Nephron progenitor cell (in vitro differentiated cells): ENCODE measurements at regions not wholly inside any gene's neighbourhood (a gene's known extent, or its start where the extent isn't known, plus 50 kb on each side); places are given as distances from the start of the nearest gene placed in this dataset.

Experiments
- DNase-seq: peaks from one replicate; pipeline ENCODE4 v3.0.0; 2021
- H3K27ac Mint-ChIP-seq: 2 replicates; pipeline ENCODE4 v1.8.0; 2021; ENCODE audit warnings: mild to moderate bottlenecking, moderate library complexity, mixed read lengths
- H3K27me3 Mint-ChIP-seq: 2 replicates; pipeline ENCODE4 v1.8.0; 2021; ENCODE audit warnings: mild to moderate bottlenecking, low read depth, mixed read lengths; ENCODE audit not compliant: poor library complexity
- H3K36me3 Mint-ChIP-seq: 2 replicates; pipeline ENCODE4 v1.8.0; 2021; ENCODE audit warnings: low read depth, mixed read lengths
- H3K4me1 Mint-ChIP-seq: 2 replicates; pipeline ENCODE4 v1.8.0; 2021; ENCODE audit warnings: mixed read lengths
- H3K4me3 Mint-ChIP-seq: 2 replicates; pipeline ENCODE4 v1.8.0; 2021; ENCODE audit warnings: mild to moderate bottlenecking, moderate library complexity, mixed read lengths
- H3K9me3 Mint-ChIP-seq: 2 replicates; pipeline ENCODE4 v1.8.0; 2021; ENCODE audit warnings: mild to moderate bottlenecking, moderate library complexity, mixed read lengths
- CTCF ChIP-seq: fragments of 200-600 bp; sonication (generic); IDR thresholded peaks from 2 replicates; pipeline ENCODE4 v1.5.0; 2021; ENCODE audit warnings: antibody characterized with exemption

- Mint-ChIP-seq H3K27ac (no peak overlapping the region), H3K9me3 (no peaks in the 10 kb centered on the region), H3K4me3 (no peak overlapping the region), H3K4me1 (peaks cover 21% of the 10 kb centered on the region), H3K27me3 (peaks cover 3% of the 10 kb centered on the region), H3K36me3 (no peaks in the 10 kb centered on the region)
- DNase-seq = no peak
- TF ChIP-seq CTCF = no peak
These were observed 180.1 kb upstream of the ESRRG start for GRCh38 chr1:216903382-216903740.

- DNase-seq = no peak
- TF ChIP-seq CTCF = no peak
- Mint-ChIP-seq H3K9me3 (no peaks in the 10 kb centered on the region), H3K36me3 (no peaks in the 10 kb centered on the region), H3K27ac (no peak overlapping the region), H3K4me1 (peaks cover 21% of the 10 kb centered on the region), H3K27me3 (peaks cover 3% of the 10 kb centered on the region), H3K4me3 (no peak overlapping the region)
These were observed 179.6 kb upstream of the ESRRG start for GRCh38 chr1:216902669-216903381.

GRCh38 chr1:216900116-216900620 lies 176.9 kb upstream of the ESRRG start:
- Mint-ChIP-seq H3K27me3 (peaks cover 3% of the 10 kb centered on the region), H3K36me3 (no peaks in the 10 kb centered on the region), H3K27ac (no peak overlapping the region), H3K4me3 (no peak overlapping the region), H3K9me3 (no peaks in the 10 kb centered on the region), H3K4me1 (peaks cover 23% of the 10 kb centered on the region)
- no peak for TF ChIP-seq CTCF
- DNase-seq = no peak

- Mint-ChIP-seq H3K27ac (no peak overlapping the region), H3K9me3 (no peaks in the 10 kb centered on the region), H3K4me1 (peaks cover 20% of the 10 kb centered on the region), H3K4me3 (no peak overlapping the region), H3K36me3 (no peaks in the 10 kb centered on the region), H3K27me3 (peaks cover 3% of the 10 kb centered on the region)
- no peak for TF ChIP-seq CTCF
- DNase-seq = no peak
These were observed 175.6 kb upstream of the ESRRG start for GRCh38 chr1:216898801-216899200.

GRCh38 chr1:216896146-216896545 lies 172.9 kb upstream of the ESRRG start:
- DNase-seq = no peak
- TF ChIP-seq CTCF = no peak
- peaks cover 15% of the 10 kb centered on the region for H3K4me1 Mint-ChIP-seq
- no peak overlapping the region for H3K27ac Mint-ChIP-seq
- H3K4me3 Mint-ChIP-seq = no peak overlapping the region
- peaks cover 3% of the 10 kb centered on the region for H3K27me3 Mint-ChIP-seq
- H3K9me3 Mint-ChIP-seq = no peaks in the 10 kb centered on the region
- H3K36me3 Mint-ChIP-seq = no peaks in the 10 kb centered on the region

- H3K4me3 Mint-ChIP-seq = no peak overlapping the region
- no peaks in the 10 kb centered on the region for H3K9me3 Mint-ChIP-seq
- TF ChIP-seq CTCF = no peak
- no peaks in the 10 kb centered on the region for H3K27me3 Mint-ChIP-seq
- H3K36me3 Mint-ChIP-seq = no peaks in the 10 kb centered on the region
- H3K27ac Mint-ChIP-seq = no peak overlapping the region
- no peak for DNase-seq
- peaks cover 15% of the 10 kb centered on the region for H3K4me1 Mint-ChIP-seq
These were observed 171.3 kb upstream of the ESRRG start for GRCh38 chr1:216894494-216894893.
